K562 (cell line): ENCODE measurements at regions not wholly inside any gene's neighbourhood (a gene's known extent, or its start where the extent isn't known, plus 50 kb on each side); places are given as distances from the start of the nearest gene placed in this dataset.

Experiments
- ATAC-seq: fragments of 200-7000 bp; cut with Tn5 transposase; 3 replicates; pipeline ENCODE4 v1.9.1; 2020; ENCODE audit warnings: moderate library complexity
- BruUV-seq: library from RNA; stranded (reverse); fragments of 400-500 nt; replicated peaks from 2 replicates; lab custom pipeline; 2021; lab: Mats Ljungman, UMichigan
- CTCF ChIA-PET: fragments of 300-600 bp; formaldehyde crosslinking; extraction: SDS; loops from one replicate; lab custom pipeline; 2021; ENCODE audit warnings: low intra/inter-chr PET ratio; lab: Yijun Ruan, JAX
- POLR2A ChIA-PET: fragments of 300-600, 350-650 bp; sonication (Branson Sonifier 250); formaldehyde crosslinking; extraction: SDS; loops from one replicate; lab custom pipeline; 2021; ENCODE audit warnings: antibody characterized with exemption, inconsistent platforms; lab: Yijun Ruan, JAX
- DNase-seq, 4 experiments: peaks; one replicate each; pipeline versions ENCODE4 v3.0.0 to v3.0.0-alpha.2; 2011 to 2018; ENCODE audit warnings: low spot score in 3 of 4, mixed read lengths in 3 of 4; ENCODE audit errors: extremely low read depth in 1 of 4
- FAIRE-seq: peaks from 2 replicates; lab custom pipeline; 2011; peaks lifted over from hg19 to GRCh38; lab: Jason Lieb, UNC
- H2AFZ ChIP-seq: 2 replicates; pipeline ENCODE4 v1.6.0; 2011; ENCODE audit warnings: low read depth, low read length, control low read depth, inconsistent platforms
- H3K27ac ChIP-seq: fragments of 200-600 bp; 3 replicates; pipeline ENCODE4 v1.8.0; 2011; ENCODE audit warnings: low read depth, mild to moderate bottlenecking, control low read depth, inconsistent platforms, low read length, moderate library complexity, mixed read lengths; ENCODE audit errors: extremely low read depth
- H3K27me3 ChIP-seq, 2 experiments: fragments of 300-600 bp in 1 of 2; 2 replicates in 1 of 2; 3 replicates in 1 of 2; pipeline versions ENCODE4 v1.6.0 to v1.8.0; 2011; ENCODE audit warnings: inconsistent platforms in 2 of 2, low read length in 2 of 2, mild to moderate bottlenecking in 1 of 2, mixed read lengths in 1 of 2, moderate library complexity in 1 of 2; ENCODE audit not compliant: control insufficient read depth in 2 of 2, insufficient read depth in 2 of 2
- H3K36me3 ChIP-seq: fragments of 300-600 bp; 3 replicates; pipeline ENCODE4 v1.8.0; 2011; ENCODE audit warnings: mild to moderate bottlenecking, low read length, inconsistent platforms; ENCODE audit not compliant: control insufficient read depth, insufficient read depth
- H3K4me1 ChIP-seq, 2 experiments: fragments of 200-600 bp in 1 of 2; replicated peaks in 1 of 2; 2 replicates in 1 of 2; 3 replicates in 1 of 2; pipeline versions ENCODE4 v1.5.1 to v1.8.0; 2011; ENCODE audit warnings: inconsistent platforms in 2 of 2, low read length in 2 of 2, mild to moderate bottlenecking in 1 of 2, mixed read lengths in 1 of 2, moderate library complexity in 1 of 2; ENCODE audit not compliant: control insufficient read depth in 2 of 2, insufficient read depth in 2 of 2
- H3K4me2 ChIP-seq: 2 replicates; pipeline ENCODE4 v1.6.1; 2011; ENCODE audit warnings: low read length, control low read depth, inconsistent platforms, mixed read lengths; ENCODE audit not compliant: insufficient read depth
- H3K4me3 ChIP-seq: fragments of 200-600 bp; sonication (generic), shearing (Covaris generic); 2 replicates; pipeline ENCODE4 v1.5.1; 2016; ENCODE audit warnings: control low read depth, inconsistent platforms
- H3K79me2 ChIP-seq: fragments of 200-600 bp; 3 replicates; pipeline ENCODE4 v1.8.0; 2011; ENCODE audit warnings: low read length, inconsistent platforms; ENCODE audit not compliant: control insufficient read depth, insufficient read depth
- H3K9ac ChIP-seq, 2 experiments: 2 replicates each; pipeline versions ENCODE4 v1.6.0 to v1.6.1; 2011; ENCODE audit warnings: low read depth in 2 of 2, low read length in 2 of 2, control low read depth in 1 of 2, inconsistent platforms in 1 of 2, mild to moderate bottlenecking in 1 of 2, mixed read lengths in 1 of 2; ENCODE audit not compliant: insufficient read depth in 1 of 2
- H3K9me1 ChIP-seq: one replicate; pipeline ENCODE4 v1.6.0; 2011; ENCODE audit warnings: inconsistent platforms, mild to moderate bottlenecking, low read length, moderate library complexity; ENCODE audit not compliant: control insufficient read depth, insufficient read depth
- H3K9me3 ChIP-seq: replicated peaks from 2 replicates; pipeline ENCODE4 v1.5.1; 2011; ENCODE audit warnings: low read depth, low read length, inconsistent platforms; ENCODE audit not compliant: control insufficient read depth, insufficient read depth
- H4K20me1 ChIP-seq: replicated peaks from 2 replicates; pipeline ENCODE4 v1.6.1; 2011; ENCODE audit warnings: low read length, inconsistent platforms, mixed read lengths; ENCODE audit not compliant: control insufficient read depth, insufficient read depth
- ELF4 ChIP-seq: fragments of 450-650 bp; formaldehyde crosslinking; IDR thresholded peaks from 2 replicates; pipeline ENCODE4 v1.4.0; 2022; ENCODE audit warnings: missing genetic modification characterization
- ELK3 ChIP-seq: fragments of 450-650 bp; formaldehyde crosslinking; IDR thresholded peaks from 2 replicates; pipeline ENCODE4 v1.4.0; 2020; ENCODE audit warnings: mild to moderate bottlenecking
- FOXO4 ChIP-seq: fragments of 450-650 bp; formaldehyde crosslinking; IDR thresholded peaks from 2 replicates; pipeline ENCODE4 v1.4.0; 2020; ENCODE audit warnings: mild to moderate bottlenecking, moderate library complexity
- HEY1 ChIP-seq: fragments of 250-450 bp; sonication (Bioruptor Pico); IDR thresholded peaks from 2 replicates; pipeline ENCODE4 v1.5.0; 2020; ENCODE audit warnings: mild to moderate bottlenecking, moderate library complexity, borderline replicate concordance
- IRF1 ChIP-seq: sonication (generic); formaldehyde crosslinking; IDR thresholded peaks from 2 replicates; pipeline ENCODE4 v1.8.0; 2022; ENCODE audit warnings: missing genetic modification reagents, mild to moderate bottlenecking, borderline replicate concordance
- NCOR1 ChIP-seq: fragments of 450-650 bp; IDR thresholded peaks from 2 replicates; pipeline ENCODE4 v1.6.1; 2016; ENCODE audit warnings: mild to moderate bottlenecking, moderate library complexity
- OTX1 ChIP-seq: fragments of 450-650 bp; formaldehyde crosslinking; IDR thresholded peaks from 2 replicates; pipeline ENCODE4 v1.4.0; 2022; ENCODE audit warnings: mild to moderate bottlenecking
- PURB ChIP-seq: sonication (generic); formaldehyde crosslinking; IDR thresholded peaks from 2 replicates; pipeline ENCODE4 v1.9.0; 2021; ENCODE audit warnings: low read depth, mild to moderate bottlenecking, missing genetic modification reagents
- RBM34 ChIP-seq: fragments of 200-400 bp; formaldehyde crosslinking; IDR thresholded peaks from 2 replicates; pipeline ENCODE4 v1.6.1; 2018; ENCODE audit warnings: low read length, borderline replicate concordance; ENCODE audit not compliant: insufficient read depth
- SAP30 ChIP-seq: fragments of 200-600 bp; sonication (generic); IDR thresholded peaks from 2 replicates; pipeline ENCODE4 v1.6.1; 2012; ENCODE audit warnings: borderline replicate concordance, low read depth, mild to moderate bottlenecking, moderate library complexity, low read length, control low read depth, inconsistent platforms; ENCODE audit not compliant: insufficient read depth, poor library complexity, severe bottlenecking
- SRF ChIP-seq, 2 experiments: fragments of 250-450, 450-650 bp in 1 of 2; sonication (Bioruptor Pico) in 1 of 2; sonication (generic) in 1 of 2; formaldehyde crosslinking; IDR thresholded peaks; 2 replicates each; pipeline versions ENCODE4 v1.5.0 to v1.5.1; 2020 to 2022; ENCODE audit warnings: mild to moderate bottlenecking in 1 of 2, missing genetic modification reagents in 1 of 2
- TAL1 ChIP-seq: fragments of 450-650 bp; IDR thresholded peaks from 2 replicates; pipeline ENCODE4 v1.6.1; 2016; ENCODE audit warnings: mild to moderate bottlenecking
- ZC3H8 ChIP-seq: fragments of 450-650 bp; IDR thresholded peaks from 2 replicates; pipeline ENCODE4 v1.6.1; 2017
- ZNF583 ChIP-seq: fragments of 250-450 bp; sonication (Bioruptor Pico); IDR thresholded peaks from 2 replicates; pipeline ENCODE4 v1.4.0; 2020
- ZNF584 ChIP-seq: fragments of 200-800 bp; sonication (Bioruptor generic); IDR thresholded peaks from 2 replicates; pipeline ENCODE4 v1.6.1; 2016; ENCODE audit warnings: low read depth, mild to moderate bottlenecking, missing genetic modification characterization, missing compliant biosample characterization
- WGBS: fragments of 100-300 bp; shearing (Covaris generic); methylation state at CpG from one replicate; pipeline ENCODE4 v1.1.6; 2016; ENCODE audit warnings: low coverage, mixed read lengths; ENCODE audit not compliant: insufficient coverage; ENCODE audit errors: missing lambda C conversion rate; 5-methylcytosine and 5-hydroxymethylcytosine counted together
- in situ Hi-C: fragments of 300-500 bp; cut with MboI; formaldehyde crosslinking; loops from 4 replicates; pipeline ENCODE4 v1.15.0; 2018; ENCODE audit warnings: inconsistent platforms, mixed read lengths
- intact Hi-C: fragments of 100-400 bp; cut with micrococcal nuclease; formaldehyde crosslinking; loops from 2 replicates; pipeline ENCODE4 v1.14.2; 2022
- TF ChIP-seq, protein P1 (sequence below): fragments of 450-650 bp; IDR thresholded peaks from 2 replicates; pipeline ENCODE4 v1.6.1; 2017; ENCODE audit warnings: antibody characterized with exemption, mild to moderate bottlenecking

- H3K4me1 ChIP-seq, result peaks cover 0 to 2% of the 10 kb centered on the region in 2 experiments; a peak in 2 of 5 replicates
- BruUV-seq, result no TSS peak
- in situ Hi-C loops (no loop called here), intact Hi-C loops (no loop called here)
- H3K36me3 ChIP-seq, result no peaks in the 10 kb centered on the region
- H3K9me1 ChIP-seq, result no peaks in the 10 kb centered on the region
- no peak overlapping the region for H3K9ac ChIP-seq
- no peak overlapping the region; the same call in 2 of the 3 replicates for H3K27ac ChIP-seq
- peak overlapping the region; percentile 18; the same call in 1 of the 2 replicates for H3K4me2 ChIP-seq
- 12% methylated on average over 2 of the region's 2 CpGs for WGBS
- no peaks in the 10 kb centered on the region for H3K9me3 ChIP-seq
- H3K27me3 ChIP-seq, result no peaks in the 10 kb centered on the region
- ChIA-PET POLR2A (no interaction called here), CTCF (no interaction called here)
- ATAC-seq (peak; percentile 39; the same call in 2 of the 3 replicates), FAIRE-seq (no peak), DNase-seq (peak in 1 of 4 experiments; percentile 19)
- H2AFZ ChIP-seq, result no peak overlapping the region
- no peak overlapping the region for H3K4me3 ChIP-seq
- no peaks in the 10 kb centered on the region for H4K20me1 ChIP-seq
- H3K79me2 ChIP-seq, result no peaks in the 10 kb centered on the region
- no peak for TF ChIP-seq FOXO4
- TF ChIP-seq NCOR1, result no peak; the same call in 1 of the 2 replicates
- peak; percentile 53; the same call in 1 of the 2 replicates for TF ChIP-seq TAL1
- no peak for TF ChIP-seq SRF (CRISPR knock-in tag; IDR thresholded peaks at IDR 0.05)
- TF ChIP-seq ELF4, result no peak
- TF ChIP-seq IRF1, result no peak
- TF ChIP-seq ZNF584 (CRISPR knock-in tag), result no peak
- no peak for TF ChIP-seq HEY1 (CRISPR knock-in tag)
- no peak for TF ChIP-seq ELK3 (CRISPR knock-in tag)
- TF ChIP-seq OTX1 (CRISPR knock-in tag), result no peak
- no peak for TF ChIP-seq RBM34
- TF ChIP-seq SAP30, result no peak
- TF ChIP-seq PURB, result no peak
- no peak for TF ChIP-seq ZC3H8
- no peak for TF ChIP-seq ZNF583 (CRISPR knock-in tag)
- TF ChIP-seq, protein P1, sequence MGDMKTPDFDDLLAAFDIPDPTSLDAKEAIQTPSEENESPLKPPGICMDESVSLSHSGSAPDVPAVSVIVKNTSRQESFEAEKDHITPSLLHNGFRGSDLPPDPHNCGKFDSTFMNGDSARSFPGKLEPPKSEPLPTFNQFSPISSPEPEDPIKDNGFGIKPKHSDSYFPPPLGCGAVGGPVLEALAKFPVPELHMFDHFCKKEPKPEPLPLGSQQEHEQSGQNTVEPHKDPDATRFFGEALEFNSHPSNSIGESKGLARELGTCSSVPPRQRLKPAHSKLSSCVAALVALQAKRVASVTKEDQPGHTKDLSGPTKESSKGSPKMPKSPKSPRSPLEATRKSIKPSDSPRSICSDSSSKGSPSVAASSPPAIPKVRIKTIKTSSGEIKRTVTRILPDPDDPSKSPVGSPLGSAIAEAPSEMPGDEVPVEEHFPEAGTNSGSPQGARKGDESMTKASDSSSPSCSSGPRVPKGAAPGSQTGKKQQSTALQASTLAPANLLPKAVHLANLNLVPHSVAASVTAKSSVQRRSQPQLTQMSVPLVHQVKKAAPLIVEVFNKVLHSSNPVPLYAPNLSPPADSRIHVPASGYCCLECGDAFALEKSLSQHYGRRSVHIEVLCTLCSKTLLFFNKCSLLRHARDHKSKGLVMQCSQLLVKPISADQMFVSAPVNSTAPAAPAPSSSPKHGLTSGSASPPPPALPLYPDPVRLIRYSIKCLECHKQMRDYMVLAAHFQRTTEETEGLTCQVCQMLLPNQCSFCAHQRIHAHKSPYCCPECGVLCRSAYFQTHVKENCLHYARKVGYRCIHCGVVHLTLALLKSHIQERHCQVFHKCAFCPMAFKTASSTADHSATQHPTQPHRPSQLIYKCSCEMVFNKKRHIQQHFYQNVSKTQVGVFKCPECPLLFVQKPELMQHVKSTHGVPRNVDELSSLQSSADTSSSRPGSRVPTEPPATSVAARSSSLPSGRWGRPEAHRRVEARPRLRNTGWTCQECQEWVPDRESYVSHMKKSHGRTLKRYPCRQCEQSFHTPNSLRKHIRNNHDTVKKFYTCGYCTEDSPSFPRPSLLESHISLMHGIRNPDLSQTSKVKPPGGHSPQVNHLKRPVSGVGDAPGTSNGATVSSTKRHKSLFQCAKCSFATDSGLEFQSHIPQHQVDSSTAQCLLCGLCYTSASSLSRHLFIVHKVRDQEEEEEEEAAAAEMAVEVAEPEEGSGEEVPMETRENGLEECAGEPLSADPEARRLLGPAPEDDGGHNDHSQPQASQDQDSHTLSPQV, result no peak
Observed at GRCh38 chr2:76170856-76171255, 460.1 kb upstream of the GCFC2 start.
